ENCODE measurements at regions not wholly inside any gene's neighbourhood (a gene's known extent, or its start where the extent isn't known, plus 50 kb on each side); places are given as distances from the start of the nearest gene placed in this dataset.

- Histone ChIP-seq H2AFZ (ENCODE audit: low read length) (no peak overlapping the region), H3K27ac (ENCODE audit: extremely low read length, insufficient read depth, low read length) (no peak overlapping the region), H4K20me1 (ENCODE audit: insufficient read depth, low read length) (no peaks in the 10 kb centered on the region), H3K36me3 (replicated peaks in 1 of 2; ENCODE audit: control insufficient read depth in 1 of 2, insufficient read depth in 2 of 2, low read length in 2 of 2) (no peaks in the 10 kb centered on the region), H3K9ac (ENCODE audit: insufficient read depth, low read depth, low read length) (no peak overlapping the region), H3K4me3 (replicated peaks in 1 of 3; ENCODE audit: insufficient read depth in 1 of 3, low read depth in 2 of 3, low read length in 3 of 3) (no peak overlapping the region), H3K4me1 (ENCODE audit: insufficient read depth, low read length) (no peaks in the 10 kb centered on the region), H3K9me3 (ENCODE audit: low read length) (no peaks in the 10 kb centered on the region), H3K79me2 (ENCODE audit: insufficient read depth, low read length) (no peaks in the 10 kb centered on the region), H3K4me2 (ENCODE audit: low read depth, low read length) (no peak overlapping the region), H3K27me3 (ENCODE audit: control insufficient read depth in 1 of 2, insufficient read depth in 2 of 2, low read length in 2 of 2) (no peaks in the 10 kb centered on the region)
- intact Hi-C loops (cut with micrococcal nuclease; ENCODE audit: unreplicated experiment) (no loop called here), in situ Hi-C loops (cut with HindIII; ENCODE audit: extremely low pct_ligation_motif_present, low pct_unique_long_range_greater_than_20kb) (no loop called here)
- FAIRE-seq (no peak), DNase-seq (ENCODE audit: low spot score) (no peak), ATAC-seq (no peak)
- POLR2A ChIA-PET, result no interaction called here
- no peak for TF ChIP-seq ZKSCAN5 (CRISPR knock-in tag; IDR thresholded peaks at IDR 0.05)
- TF ChIP-seq FOXK1 (CRISPR knock-in tag; IDR thresholded peaks at IDR 0.05; ENCODE audit: borderline replicate concordance, low read depth), result no peak
- TF ChIP-seq RFX5 (IDR thresholded peaks at IDR 0.05; ENCODE audit: low read depth, low read length), result no peak
- no peak for TF ChIP-seq ZBTB7B (CRISPR knock-in tag; IDR thresholded peaks at IDR 0.05)
- no peak for TF ChIP-seq GTF2F1 (IDR thresholded peaks at IDR 0.05; ENCODE audit: low read length)
- no TSS peak for BruUV-seq (replicated peaks)
- WGBS (ENCODE audit: low lambda C conversion rate), result 26% methylated on average over 3 of the region's 3 CpGs
- CTCF ChIA-PET (ENCODE audit: low intra/inter-chr PET ratio, low total read pairs), result no interaction called here
Observed at GRCh38 chr2:225192869-225193268, 150.6 kb upstream of the DOCK10 start.

DNA sequence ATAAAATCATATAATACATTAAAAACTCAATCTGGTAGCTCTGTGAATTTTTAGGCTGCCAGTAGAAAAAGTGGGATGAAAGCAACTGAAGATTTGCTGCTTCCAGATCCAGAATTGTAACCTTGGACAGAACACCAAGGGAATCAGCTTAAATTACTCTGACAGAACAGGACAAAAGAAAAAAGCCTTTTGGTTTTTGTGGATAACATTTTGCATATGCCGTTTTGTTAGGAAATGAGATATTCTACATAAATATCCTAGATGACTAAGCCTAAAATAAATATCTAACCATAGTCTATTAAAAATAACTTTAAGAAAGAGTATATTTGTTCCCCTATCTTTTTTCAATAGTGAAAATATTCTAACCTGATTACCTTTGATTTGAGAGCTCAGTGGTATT is 148.7 kb upstream of the DOCK10 start:
- no peak overlapping the region for H3K4me3 ChIP-seq (replicated peaks in 1 of 3; ENCODE audit: insufficient read depth in 1 of 3, low read depth in 2 of 3, low read length in 3 of 3)
- no peak overlapping the region for H3K9ac ChIP-seq (ENCODE audit: insufficient read depth, low read depth, low read length)
- 2% methylated on average over 1 of the region's 1 CpG for WGBS (ENCODE audit: low lambda C conversion rate)
- no peak for FAIRE-seq
- H3K9me3 ChIP-seq (ENCODE audit: low read length), result no peaks in the 10 kb centered on the region
- H4K20me1 ChIP-seq (ENCODE audit: insufficient read depth, low read length), result no peaks in the 10 kb centered on the region
- no peak overlapping the region for H3K4me2 ChIP-seq (ENCODE audit: low read depth, low read length)
- POLR2A ChIA-PET, result no interaction called here
- H3K4me1 ChIP-seq (ENCODE audit: insufficient read depth, low read length), result no peaks in the 10 kb centered on the region
- H3K79me2 ChIP-seq (ENCODE audit: insufficient read depth, low read length), result no peaks in the 10 kb centered on the region
- intact Hi-C loops (cut with micrococcal nuclease; ENCODE audit: unreplicated experiment) (no loop called here), in situ Hi-C loops (cut with HindIII; ENCODE audit: extremely low pct_ligation_motif_present, low pct_unique_long_range_greater_than_20kb) (no loop called here)
- BruUV-seq (replicated peaks), result no TSS peak
- DNase-seq (ENCODE audit: low spot score), result no peak
- no peaks in the 10 kb centered on the region for H3K27me3 ChIP-seq (ENCODE audit: control insufficient read depth in 1 of 2, insufficient read depth in 2 of 2, low read length in 2 of 2)
- no peak overlapping the region for H3K27ac ChIP-seq (ENCODE audit: extremely low read length, insufficient read depth, low read length)
- no peak for ATAC-seq
- CTCF ChIA-PET (ENCODE audit: low intra/inter-chr PET ratio, low total read pairs), result no interaction called here
- H3K36me3 ChIP-seq (replicated peaks in 1 of 2; ENCODE audit: control insufficient read depth in 1 of 2, insufficient read depth in 2 of 2, low read length in 2 of 2), result no peaks in the 10 kb centered on the region
- H2AFZ ChIP-seq (ENCODE audit: low read length), result no peak overlapping the region
- TF ChIP-seq ZNF441 (CRISPR knock-in tag; IDR thresholded peaks at IDR 0.05; ENCODE audit: borderline replicate concordance) (no peak), RBM39 (IDR thresholded peaks at IDR 0.05; ENCODE audit: low read depth, low read length, poor library complexity, severe bottlenecking) (no peak), HDAC6 (IDR thresholded peaks at IDR 0.05; ENCODE audit: low read depth, low read length) (no peak), HMGXB4 (CRISPR knock-in tag; IDR thresholded peaks at IDR 0.05; ENCODE audit: borderline replicate concordance in 1 of 2, low read depth in 1 of 2) (no peak)
- TF ChIP-seq, protein P1, sequence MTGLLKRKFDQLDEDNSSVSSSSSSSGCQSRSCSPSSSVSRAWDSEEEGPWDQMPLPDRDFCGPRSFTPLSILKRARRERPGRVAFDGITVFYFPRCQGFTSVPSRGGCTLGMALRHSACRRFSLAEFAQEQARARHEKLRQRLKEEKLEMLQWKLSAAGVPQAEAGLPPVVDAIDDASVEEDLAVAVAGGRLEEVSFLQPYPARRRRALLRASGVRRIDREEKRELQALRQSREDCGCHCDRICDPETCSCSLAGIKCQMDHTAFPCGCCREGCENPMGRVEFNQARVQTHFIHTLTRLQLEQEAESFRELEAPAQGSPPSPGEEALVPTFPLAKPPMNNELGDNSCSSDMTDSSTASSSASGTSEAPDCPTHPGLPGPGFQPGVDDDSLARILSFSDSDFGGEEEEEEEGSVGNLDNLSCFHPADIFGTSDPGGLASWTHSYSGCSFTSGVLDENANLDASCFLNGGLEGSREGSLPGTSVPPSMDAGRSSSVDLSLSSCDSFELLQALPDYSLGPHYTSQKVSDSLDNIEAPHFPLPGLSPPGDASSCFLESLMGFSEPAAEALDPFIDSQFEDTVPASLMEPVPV (CRISPR knock-in tag; IDR thresholded peaks at IDR 0.05), result no peak
- TF ChIP-seq, protein P2, sequence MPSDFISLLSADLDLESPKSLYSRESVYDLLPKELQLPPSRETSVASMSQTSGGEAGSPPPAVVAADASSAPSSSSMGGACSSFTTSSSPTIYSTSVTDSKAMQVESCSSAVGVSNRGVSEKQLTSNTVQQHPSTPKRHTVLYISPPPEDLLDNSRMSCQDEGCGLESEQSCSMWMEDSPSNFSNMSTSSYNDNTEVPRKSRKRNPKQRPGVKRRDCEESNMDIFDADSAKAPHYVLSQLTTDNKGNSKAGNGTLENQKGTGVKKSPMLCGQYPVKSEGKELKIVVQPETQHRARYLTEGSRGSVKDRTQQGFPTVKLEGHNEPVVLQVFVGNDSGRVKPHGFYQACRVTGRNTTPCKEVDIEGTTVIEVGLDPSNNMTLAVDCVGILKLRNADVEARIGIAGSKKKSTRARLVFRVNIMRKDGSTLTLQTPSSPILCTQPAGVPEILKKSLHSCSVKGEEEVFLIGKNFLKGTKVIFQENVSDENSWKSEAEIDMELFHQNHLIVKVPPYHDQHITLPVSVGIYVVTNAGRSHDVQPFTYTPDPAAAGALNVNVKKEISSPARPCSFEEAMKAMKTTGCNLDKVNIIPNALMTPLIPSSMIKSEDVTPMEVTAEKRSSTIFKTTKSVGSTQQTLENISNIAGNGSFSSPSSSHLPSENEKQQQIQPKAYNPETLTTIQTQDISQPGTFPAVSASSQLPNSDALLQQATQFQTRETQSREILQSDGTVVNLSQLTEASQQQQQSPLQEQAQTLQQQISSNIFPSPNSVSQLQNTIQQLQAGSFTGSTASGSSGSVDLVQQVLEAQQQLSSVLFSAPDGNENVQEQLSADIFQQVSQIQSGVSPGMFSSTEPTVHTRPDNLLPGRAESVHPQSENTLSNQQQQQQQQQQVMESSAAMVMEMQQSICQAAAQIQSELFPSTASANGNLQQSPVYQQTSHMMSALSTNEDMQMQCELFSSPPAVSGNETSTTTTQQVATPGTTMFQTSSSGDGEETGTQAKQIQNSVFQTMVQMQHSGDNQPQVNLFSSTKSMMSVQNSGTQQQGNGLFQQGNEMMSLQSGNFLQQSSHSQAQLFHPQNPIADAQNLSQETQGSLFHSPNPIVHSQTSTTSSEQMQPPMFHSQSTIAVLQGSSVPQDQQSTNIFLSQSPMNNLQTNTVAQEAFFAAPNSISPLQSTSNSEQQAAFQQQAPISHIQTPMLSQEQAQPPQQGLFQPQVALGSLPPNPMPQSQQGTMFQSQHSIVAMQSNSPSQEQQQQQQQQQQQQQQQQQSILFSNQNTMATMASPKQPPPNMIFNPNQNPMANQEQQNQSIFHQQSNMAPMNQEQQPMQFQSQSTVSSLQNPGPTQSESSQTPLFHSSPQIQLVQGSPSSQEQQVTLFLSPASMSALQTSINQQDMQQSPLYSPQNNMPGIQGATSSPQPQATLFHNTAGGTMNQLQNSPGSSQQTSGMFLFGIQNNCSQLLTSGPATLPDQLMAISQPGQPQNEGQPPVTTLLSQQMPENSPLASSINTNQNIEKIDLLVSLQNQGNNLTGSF (CRISPR knock-in tag; IDR thresholded peaks at IDR 0.05), result no peak
